BE2C (cell line): ENCODE measurements at regions not wholly inside any gene's neighbourhood (a gene's known extent, or its start where the extent isn't known, plus 50 kb on each side); places are given as distances from the start of the nearest gene placed in this dataset.

ENCODE experiments used
- DNase-seq: peaks from one replicate; pipeline ENCODE4 v3.0.0-alpha.2; 2020
- H3K27me3 ChIP-seq: fragments of 250-450 bp; sonication (Bioruptor Pico); 2 replicates; pipeline ENCODE4 v1.5.1; 2020; ENCODE audit warnings: mild to moderate bottlenecking
- H3K36me3 ChIP-seq: fragments of 250-450 bp; sonication (Bioruptor Pico); 2 replicates; pipeline ENCODE4 v1.5.1; 2020; ENCODE audit warnings: mild to moderate bottlenecking
- H3K4me1 ChIP-seq: fragments of 250-450 bp; sonication (Bioruptor Pico); 2 replicates; pipeline ENCODE4 v1.5.1; 2020
- H3K4me3 ChIP-seq: 2 replicates; pipeline ENCODE4 v1.5.1; 2011; ENCODE audit warnings: low read depth, low read length
- H3K9me3 ChIP-seq: fragments of 250-450 bp; sonication (Bioruptor Pico); 2 replicates; pipeline ENCODE4 v1.5.1; 2020
- TF ChIP-seq, protein P1 (sequence below): IDR thresholded peaks from 2 replicates; pipeline ENCODE4 v1.5.1; 2012; ENCODE audit warnings: mild to moderate bottlenecking, low read depth, low read length

DNA sequence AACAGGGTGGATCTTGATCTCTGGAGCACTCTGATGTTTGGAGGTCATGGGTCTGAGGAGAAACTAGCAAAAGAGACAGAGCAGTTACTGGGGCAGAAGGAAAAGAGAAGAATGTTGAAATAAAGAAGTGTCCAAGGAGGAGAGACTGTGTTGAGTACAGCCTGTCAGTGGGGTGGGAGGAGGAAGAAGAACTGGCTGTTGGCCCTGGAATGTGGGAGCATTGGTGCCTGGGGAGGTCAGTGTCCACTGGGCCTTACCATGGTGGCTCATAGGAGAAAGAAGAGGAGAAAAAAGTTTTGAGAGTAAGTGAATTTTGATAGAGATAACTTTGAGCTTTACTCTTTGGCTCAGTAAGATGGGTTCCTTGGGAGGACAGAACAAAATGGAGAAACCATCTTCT is 499.0 kb downstream of the TXNL1 start:
- Histone ChIP-seq H3K36me3 (no peaks in the 10 kb centered on the region), H3K4me1 (no peaks in the 10 kb centered on the region), H3K9me3 (no peaks in the 10 kb centered on the region), H3K27me3 (no peaks in the 10 kb centered on the region), H3K4me3 (no peak overlapping the region)
- no peak for DNase-seq
- TF ChIP-seq, protein P1, sequence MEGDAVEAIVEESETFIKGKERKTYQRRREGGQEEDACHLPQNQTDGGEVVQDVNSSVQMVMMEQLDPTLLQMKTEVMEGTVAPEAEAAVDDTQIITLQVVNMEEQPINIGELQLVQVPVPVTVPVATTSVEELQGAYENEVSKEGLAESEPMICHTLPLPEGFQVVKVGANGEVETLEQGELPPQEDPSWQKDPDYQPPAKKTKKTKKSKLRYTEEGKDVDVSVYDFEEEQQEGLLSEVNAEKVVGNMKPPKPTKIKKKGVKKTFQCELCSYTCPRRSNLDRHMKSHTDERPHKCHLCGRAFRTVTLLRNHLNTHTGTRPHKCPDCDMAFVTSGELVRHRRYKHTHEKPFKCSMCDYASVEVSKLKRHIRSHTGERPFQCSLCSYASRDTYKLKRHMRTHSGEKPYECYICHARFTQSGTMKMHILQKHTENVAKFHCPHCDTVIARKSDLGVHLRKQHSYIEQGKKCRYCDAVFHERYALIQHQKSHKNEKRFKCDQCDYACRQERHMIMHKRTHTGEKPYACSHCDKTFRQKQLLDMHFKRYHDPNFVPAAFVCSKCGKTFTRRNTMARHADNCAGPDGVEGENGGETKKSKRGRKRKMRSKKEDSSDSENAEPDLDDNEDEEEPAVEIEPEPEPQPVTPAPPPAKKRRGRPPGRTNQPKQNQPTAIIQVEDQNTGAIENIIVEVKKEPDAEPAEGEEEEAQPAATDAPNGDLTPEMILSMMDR: no peak

DNA sequence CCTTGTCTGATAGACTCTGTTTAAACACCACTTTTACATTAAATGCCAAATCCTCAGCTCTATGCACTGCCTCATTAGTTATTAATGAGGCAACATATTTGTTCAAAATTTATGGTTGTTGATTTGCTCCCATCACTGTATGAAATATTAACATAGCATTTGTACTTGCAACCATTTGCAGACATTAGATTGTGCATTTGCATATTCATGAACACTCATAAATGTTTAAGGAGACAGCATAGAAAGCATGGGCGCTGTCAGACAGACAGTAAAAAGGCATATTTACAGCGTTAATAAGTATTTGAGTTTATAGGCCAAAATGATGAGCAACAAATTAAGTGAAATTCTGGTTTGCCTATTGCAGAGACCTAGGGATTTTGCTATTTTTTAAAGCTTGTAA is 502.3 kb downstream of the TXNL1 start:
- no peaks in the 10 kb centered on the region for H3K27me3 ChIP-seq
- TF ChIP-seq, protein P1: no peak
- H3K4me3 ChIP-seq: no peak overlapping the region
- no peaks in the 10 kb centered on the region for H3K9me3 ChIP-seq
- H3K36me3 ChIP-seq: no peaks in the 10 kb centered on the region
- DNase-seq: no peak
- H3K4me1 ChIP-seq: no peaks in the 10 kb centered on the region

DNA sequence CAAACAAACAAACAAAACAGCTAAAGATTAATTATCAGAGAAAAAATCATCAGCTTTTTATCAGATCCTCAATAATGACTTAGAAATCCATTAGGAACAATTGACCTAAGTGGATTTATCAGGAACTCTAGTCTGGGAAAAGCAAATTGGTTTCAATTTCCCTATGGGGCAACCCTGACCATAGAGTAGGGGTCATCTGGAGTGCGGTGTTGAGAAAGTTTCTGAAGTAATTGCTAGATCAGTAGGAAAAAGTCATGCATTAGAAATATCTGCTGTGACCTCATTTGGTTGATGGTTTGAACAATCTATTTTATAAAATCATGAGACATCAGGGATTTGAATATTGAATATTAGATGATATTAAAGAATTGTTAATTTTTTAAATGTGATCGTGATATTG is 507.9 kb downstream of the TXNL1 start:
- TF ChIP-seq, protein P1: no peak
- H3K4me1 ChIP-seq: no peaks in the 10 kb centered on the region
- no peaks in the 10 kb centered on the region for H3K36me3 ChIP-seq
- H3K4me3 ChIP-seq: no peak overlapping the region
- no peak for DNase-seq
- H3K9me3 ChIP-seq: no peaks in the 10 kb centered on the region
- no peaks in the 10 kb centered on the region for H3K27me3 ChIP-seq

DNA sequence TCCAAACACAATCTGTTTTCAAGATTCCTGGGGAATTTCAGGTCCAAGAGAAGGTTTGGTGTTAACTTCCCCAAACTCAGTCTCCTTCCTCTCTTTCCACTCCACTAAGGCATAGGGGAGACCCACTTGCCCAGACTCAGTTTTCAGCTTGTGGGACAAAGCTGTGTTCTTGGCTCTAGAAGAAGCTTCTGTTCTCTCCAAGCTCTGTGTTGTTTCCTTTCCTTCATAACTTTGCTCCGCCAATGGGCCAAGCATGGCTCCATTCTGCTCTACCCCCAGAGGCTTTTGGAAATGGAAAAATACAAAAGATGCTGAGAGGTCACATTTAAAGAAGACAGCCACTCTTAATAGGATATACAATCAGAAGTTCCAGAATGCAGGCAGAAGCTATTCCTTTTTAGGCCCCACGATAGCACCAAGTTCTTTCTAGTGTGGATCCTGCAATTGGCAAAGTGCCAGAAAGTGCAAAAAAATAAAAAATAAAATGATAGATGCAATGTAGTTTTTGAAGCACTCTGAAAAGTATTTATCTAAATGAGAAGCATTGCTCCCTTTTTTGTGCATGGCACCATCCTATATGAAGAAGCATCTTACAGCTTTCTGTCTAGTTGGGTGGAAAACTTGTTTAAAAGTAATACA is 510.1 kb downstream of the TXNL1 start:
- Histone ChIP-seq H3K36me3 (no peaks in the 10 kb centered on the region), H3K27me3 (no peaks in the 10 kb centered on the region), H3K4me1 (no peaks in the 10 kb centered on the region), H3K4me3 (no peak overlapping the region), H3K9me3 (no peaks in the 10 kb centered on the region)
- TF ChIP-seq, protein P1: no peak
- DNase-seq: no peak

DNA sequence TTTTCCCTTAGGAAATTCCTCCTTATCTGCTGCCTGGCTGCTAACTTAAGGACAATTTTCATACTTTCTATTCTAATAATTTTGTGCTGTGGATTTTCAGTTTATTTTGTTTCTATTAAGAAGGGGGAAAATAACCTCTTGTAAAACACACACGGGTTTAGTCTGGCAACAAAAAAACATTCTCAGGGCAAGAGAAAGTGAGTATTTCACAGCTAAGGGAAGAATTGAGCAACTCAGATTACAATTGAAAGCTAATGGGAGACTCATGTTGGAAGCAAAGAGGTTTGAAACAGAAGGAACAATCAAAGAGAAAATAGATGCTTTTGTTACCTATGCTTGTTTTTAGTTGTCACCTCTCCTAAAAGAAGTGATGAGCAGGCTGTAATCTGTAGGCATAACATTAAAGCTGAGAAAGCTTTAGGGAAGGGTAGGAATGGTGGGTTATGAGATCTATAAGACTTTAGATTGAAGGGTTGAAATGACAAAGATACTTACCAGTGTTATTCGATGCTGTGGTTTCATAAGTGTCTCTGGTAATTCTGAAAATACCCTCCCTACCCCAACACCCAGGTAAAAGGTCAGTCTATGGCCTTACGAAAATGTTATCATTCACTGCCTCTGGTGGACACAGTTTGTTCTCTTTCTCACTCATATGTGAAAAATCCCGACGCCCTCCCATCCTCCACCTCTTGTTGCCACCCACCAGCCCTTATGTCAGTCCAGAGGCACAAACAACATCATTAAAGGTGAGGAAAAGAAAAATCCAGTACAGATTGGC is 510.9 kb downstream of the TXNL1 start:
- Histone ChIP-seq H3K4me3 (no peak overlapping the region), H3K4me1 (no peaks in the 10 kb centered on the region), H3K9me3 (no peaks in the 10 kb centered on the region), H3K27me3 (no peaks in the 10 kb centered on the region), H3K36me3 (no peaks in the 10 kb centered on the region)
- DNase-seq: no peak
- TF ChIP-seq, protein P1: no peak

DNA sequence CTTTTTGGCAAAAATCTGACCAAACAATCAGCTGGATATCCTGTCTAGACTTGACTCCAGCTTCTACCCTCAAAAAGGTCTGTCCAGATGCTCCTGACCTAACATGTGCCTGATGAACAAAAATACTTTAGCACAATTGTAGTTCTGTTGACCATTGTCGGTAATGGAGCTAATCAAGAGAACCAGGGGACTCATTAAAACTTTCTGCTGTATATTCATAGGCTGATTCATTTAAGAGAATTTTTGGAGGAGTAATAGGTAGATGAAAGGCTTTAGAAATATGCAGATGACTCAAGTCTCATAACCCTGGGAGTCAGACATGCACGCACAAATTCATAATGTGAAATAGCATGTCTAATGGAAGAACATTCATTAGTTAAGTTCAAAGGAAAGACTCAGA is 514.2 kb downstream of the TXNL1 start:
- H3K36me3 ChIP-seq: no peaks in the 10 kb centered on the region
- no peak for DNase-seq
- no peaks in the 10 kb centered on the region for H3K4me1 ChIP-seq
- H3K4me3 ChIP-seq: no peak overlapping the region
- no peaks in the 10 kb centered on the region for H3K9me3 ChIP-seq
- no peaks in the 10 kb centered on the region for H3K27me3 ChIP-seq
- TF ChIP-seq, protein P1: no peak
